ENCODE measurements at regions not wholly inside any gene's neighbourhood (a gene's known extent, or its start where the extent isn't known, plus 50 kb on each side); places are given as distances from the start of the nearest gene placed in this dataset.

DNA sequence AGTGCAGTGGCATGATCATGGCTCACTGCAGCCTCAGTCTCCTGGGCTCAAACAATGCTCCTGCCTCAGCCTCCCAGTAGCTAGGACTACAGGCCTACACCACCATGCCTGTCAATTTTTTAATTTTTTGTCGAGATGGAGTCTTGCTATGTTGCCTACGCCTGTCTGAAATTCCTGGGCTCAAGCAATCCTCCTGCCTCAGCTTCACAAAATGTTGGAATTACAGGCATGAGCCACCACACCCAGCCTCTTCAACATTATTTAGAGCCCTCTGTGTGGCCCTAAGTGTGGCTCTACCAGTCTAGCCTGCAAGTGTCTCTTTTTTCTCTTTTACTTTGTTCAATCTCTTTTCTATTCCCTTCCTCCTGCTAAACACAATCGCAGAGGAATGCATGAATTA is 154.4 kb upstream of the EPB41L4A start:
- TF ChIP-seq, protein P1, sequence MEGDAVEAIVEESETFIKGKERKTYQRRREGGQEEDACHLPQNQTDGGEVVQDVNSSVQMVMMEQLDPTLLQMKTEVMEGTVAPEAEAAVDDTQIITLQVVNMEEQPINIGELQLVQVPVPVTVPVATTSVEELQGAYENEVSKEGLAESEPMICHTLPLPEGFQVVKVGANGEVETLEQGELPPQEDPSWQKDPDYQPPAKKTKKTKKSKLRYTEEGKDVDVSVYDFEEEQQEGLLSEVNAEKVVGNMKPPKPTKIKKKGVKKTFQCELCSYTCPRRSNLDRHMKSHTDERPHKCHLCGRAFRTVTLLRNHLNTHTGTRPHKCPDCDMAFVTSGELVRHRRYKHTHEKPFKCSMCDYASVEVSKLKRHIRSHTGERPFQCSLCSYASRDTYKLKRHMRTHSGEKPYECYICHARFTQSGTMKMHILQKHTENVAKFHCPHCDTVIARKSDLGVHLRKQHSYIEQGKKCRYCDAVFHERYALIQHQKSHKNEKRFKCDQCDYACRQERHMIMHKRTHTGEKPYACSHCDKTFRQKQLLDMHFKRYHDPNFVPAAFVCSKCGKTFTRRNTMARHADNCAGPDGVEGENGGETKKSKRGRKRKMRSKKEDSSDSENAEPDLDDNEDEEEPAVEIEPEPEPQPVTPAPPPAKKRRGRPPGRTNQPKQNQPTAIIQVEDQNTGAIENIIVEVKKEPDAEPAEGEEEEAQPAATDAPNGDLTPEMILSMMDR (conservative IDR thresholded peaks at IDR 0.05; ENCODE audit: low read length): no peak
- no peak for TF ChIP-seq EZH2phosphoT487 (IDR thresholded peaks at IDR 0.05; ENCODE audit: borderline replicate concordance, low read depth, low read length)

Data from OCI-LY7 (cell line).